NOMO-1 treated with dmso at 0.1 percent for 144 hours (cell line): ENCODE measurements at regions not wholly inside any gene's neighbourhood (a gene's known extent, or its start where the extent isn't known, plus 50 kb on each side); places are given as distances from the start of the nearest gene placed in this dataset.

ENCODE experiments used
- DNase-seq: peaks from one replicate; lab custom pipeline; 2025; ENCODE audit not compliant: unreplicated experiment; lab: John Stamatoyannopoulos, UW

DNA sequence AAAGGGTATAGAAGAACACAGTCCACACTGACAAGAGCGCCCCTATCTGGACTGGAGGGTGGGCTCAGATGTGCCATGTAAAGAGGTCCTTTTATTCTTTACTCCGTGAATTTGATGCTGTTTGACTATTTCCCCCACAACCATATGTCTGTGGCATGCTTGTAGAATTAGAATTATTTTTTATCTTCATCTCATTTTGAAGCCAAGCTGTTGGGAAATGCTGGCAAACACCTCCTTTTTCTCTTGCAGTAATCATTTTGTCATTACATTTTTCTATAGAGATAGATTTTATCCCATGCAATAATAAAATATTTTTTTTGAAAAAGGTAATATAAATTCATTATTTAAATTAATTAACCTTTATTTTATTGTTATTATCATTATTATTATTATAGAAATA lies 926.6 kb upstream of the AUTS2 start:
- no peak for DNase-seq

DNA sequence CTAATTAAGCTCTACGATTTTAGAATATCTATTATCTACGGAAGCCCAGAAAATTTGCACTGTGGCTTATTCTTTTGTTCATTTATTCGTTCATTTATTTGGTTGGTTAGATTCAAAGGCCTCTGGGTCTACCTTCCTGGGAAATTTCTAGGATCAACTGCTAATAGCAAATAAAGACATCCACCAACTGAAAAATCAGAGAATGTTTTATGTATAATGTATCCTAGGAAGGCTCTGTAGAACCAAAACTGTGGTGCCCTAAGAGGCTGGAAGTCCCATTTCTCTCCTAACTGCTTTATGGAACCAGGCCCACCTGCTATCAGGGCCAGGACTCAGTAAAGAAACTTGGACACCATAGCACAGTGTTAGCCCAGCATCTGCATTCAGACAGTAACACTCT lies 923.4 kb upstream of the AUTS2 start:
- no peak for DNase-seq

DNA sequence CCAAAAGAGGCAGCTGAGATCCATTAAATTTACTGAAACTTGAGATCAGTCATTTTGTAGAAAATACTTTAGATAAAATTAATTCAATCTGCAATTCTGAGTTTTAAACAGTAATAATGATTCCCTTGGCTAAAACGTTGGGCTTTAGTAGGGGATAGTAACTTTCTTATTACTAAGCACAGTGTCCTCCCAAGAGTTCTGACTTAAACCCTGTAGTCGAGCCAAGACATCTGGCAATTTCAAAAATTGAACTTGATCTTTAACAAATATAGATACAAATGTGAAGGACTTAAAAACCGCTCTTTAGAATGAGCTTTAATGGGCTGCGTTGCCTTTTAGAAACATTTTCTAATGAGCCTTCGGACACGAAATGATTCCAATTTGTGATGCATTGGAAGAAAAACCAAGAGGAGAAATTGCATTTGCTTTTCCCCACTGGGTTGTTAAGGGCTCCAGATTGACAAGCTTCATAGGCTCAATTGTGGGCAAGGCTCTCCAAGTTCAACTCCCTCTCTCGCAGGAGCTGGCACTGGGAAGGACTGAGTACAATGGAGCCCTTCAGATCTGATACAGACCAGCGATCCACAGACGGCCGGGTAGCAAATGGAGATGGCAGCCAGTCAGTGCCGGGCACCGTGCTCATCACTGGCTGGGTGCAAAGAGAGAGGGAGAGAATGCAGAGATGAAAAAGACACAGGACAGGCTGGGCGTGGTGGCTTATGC lies 921.3 kb upstream of the AUTS2 start:
- no peak for DNase-seq

DNA sequence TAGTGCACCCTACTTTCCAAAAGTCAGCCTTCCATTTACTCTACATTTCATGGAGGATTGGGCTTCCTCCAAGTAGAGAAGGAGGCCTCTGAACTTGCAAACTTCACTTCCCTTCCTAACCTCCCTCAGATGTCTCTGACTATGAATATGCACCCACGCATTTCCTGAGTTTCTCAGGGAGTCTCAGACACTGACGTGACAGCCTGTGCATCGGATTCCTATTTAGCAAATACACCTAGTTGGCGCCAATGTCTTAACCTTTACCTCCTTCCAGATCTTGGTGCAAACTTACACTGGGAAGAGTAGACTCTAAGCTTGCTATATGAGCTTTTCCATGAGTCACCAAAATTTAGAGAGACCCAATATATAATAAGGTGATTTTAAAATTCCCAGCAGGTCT lies 920.1 kb upstream of the AUTS2 start:
- no peak for DNase-seq

DNA sequence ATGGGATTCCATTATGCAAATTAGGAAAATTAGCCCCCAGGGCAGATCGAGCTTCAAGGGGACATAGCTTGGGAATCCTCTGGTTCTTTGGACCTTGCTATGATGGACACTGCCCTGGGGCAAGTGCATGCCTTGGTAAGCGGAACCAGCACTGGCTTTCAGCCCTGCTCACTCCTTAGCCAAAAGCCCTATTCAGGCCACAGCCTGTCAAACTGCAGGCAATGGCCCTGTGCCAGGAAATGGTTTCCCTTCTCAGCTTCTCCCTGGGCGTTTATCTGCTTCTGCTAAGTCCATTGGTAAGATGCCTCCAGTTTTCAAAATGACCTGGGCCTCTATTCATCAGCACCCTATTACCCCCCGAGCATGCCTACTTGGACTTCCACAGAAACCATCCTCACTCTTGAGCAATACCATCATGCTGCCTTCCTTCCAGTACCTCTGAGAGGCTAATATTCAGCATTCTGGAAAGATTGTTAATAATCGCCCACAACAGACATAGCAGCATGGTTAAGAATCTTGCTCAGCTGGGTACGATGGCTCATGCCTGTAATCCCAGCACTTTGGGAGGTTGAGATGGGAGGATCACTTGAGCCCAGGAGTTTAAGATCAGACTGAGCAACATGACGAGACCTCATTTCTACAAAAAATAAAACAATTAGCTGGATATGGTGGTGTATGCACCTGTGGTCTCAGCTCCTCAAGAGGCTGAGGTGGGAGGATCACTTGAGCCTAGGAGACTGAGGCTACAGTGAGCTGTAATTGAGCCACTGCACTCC lies 918.6 kb upstream of the AUTS2 start:
- DNase-seq: no peak

DNA sequence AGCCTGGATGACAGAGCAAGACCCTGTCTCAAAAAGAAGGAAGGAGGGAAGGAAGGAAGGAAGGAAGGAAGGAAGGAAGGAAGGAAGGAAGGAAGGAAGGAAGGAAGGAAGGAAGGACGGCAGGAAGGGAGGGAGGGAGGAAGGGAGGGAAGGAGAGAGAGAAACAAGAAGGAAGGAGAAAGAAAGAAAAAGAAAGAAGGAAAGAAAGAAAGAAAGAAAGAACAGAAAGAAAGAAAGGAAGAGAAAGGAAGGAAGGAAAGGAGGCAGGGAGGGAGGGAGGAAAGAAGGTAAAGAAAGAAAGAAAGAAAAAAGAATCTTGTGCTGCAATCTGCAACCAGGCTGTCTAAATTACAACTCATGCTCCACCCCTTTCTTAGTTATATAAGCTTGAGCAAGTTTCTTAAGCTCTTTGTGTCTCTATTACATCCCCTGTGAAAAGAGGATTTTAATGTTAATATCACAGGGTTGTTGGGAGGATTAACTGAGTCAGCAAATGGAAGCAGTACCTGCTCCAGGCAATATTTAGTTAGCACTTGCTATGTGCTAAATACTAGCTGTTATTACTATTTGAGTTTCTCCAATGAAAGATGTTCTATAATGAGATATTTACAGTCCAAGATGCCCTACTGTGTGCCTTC lies 917.9 kb upstream of the AUTS2 start:
- DNase-seq: no peak

DNA sequence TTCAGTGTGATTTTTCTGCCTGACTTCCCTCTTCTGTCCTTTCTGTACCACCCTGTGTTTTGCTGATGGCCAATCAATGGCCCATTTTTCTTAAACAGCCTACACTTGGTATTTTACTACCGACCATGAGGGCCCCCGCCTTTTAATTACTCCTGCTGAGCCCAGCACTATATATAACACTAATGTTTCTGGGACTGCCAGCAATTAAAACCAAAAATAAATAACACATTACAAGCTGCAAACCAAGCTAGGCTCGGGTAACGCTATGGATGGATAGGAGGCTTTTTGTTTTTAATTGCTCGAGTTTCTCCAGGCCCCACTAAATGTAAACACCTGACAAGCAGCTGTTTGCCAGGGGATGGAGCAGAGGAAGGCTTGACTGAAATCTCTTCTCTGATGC lies 915.4 kb upstream of the AUTS2 start:
- no peak for DNase-seq

DNA sequence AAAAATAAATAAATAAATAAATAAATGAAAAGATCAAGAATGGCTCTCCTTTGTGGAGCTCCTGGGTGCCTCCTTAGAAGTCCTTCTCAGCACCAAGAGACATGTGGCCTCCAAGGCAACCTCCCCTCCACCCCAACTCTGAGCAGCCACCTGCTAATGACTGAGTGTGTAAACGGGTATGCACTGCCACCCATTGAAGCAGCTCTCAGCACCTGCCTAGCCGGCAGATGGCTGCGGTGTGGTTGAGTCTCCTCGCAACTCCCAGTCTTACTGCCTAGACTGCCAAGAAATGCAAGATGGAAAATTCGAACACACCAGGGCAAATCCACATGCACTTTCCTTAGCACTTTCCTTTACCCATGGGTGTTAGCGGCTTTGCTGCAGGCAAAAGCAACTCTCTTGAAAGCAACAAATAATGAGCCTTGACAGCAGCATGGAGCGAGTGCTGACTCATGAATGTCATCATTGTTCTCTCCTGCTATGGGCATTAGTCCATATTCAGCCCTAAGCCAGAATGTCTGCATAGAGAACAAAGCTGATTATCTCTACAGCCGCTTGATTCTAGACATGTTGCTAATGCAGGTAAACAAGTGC lies 913.9 kb upstream of the AUTS2 start:
- DNase-seq: no peak

DNA sequence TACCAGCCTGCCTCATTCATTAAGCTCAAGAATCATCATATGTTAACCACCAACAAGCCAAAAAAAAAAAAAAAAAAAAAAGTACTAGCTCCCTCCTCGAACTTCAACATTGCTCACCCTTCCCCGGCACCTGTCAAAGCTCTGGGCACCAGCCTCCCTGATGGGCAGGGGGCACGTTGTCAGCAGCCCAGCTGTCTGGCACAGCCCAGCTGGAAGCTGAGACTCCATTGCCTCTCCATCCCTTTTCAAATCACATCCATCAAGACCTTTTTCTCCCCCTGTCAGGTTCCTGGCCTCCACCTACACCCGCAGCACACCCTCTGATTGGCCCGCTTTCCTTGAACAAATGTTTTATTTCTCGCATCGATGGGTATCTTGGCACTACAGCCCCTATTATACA lies 913.3 kb upstream of the AUTS2 start:
- no peak for DNase-seq

DNA sequence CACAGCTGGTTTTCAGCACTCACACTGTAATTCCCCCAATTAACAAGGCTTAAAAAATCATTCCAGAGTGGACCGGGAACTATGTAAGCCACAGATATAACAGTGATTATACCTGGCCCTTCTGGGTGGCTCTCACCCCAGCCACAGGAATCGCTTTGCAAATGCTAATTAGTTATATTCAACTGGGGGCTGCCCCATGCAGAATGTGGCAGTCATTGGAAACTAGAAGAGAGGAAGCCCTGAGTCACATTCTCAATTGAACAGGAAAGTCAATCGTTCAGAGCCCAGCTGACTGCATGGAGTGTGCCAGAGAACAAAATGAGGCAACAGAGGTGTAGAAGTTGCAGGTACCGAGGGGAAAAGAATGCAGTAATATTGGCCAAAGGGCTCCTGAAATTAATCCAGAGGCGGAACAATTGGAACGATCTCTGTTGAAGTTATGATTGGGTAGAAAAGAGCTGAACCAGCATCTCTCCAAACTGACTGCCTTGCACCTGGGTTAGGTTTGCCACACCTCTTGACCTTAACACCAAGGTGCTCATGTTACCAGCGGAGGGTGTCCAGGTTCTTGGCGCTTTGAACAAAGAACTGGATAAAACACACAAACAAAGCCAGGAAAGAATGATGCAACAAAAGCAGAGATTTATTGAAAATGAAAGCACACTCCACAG lies 909.7 kb upstream of the AUTS2 start:
- no peak for DNase-seq

DNA sequence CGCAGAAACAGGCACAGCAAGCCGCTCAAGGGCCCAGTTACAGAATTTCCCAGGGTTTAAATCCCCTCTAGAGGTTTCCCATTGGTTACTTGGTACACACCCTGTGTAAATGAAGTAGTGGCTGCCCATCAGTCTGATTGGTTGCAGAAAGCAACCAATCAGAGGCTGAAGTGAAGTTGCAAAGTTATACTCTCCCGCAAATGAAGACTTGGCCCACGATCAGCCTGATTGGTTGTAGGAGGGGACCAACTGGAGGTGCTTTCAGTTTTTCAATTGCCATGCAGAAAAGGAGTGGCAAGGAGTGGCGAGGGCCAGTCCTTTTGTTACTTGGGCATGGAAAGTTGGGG lies 909.2 kb upstream of the AUTS2 start:
- no peak for DNase-seq

DNA sequence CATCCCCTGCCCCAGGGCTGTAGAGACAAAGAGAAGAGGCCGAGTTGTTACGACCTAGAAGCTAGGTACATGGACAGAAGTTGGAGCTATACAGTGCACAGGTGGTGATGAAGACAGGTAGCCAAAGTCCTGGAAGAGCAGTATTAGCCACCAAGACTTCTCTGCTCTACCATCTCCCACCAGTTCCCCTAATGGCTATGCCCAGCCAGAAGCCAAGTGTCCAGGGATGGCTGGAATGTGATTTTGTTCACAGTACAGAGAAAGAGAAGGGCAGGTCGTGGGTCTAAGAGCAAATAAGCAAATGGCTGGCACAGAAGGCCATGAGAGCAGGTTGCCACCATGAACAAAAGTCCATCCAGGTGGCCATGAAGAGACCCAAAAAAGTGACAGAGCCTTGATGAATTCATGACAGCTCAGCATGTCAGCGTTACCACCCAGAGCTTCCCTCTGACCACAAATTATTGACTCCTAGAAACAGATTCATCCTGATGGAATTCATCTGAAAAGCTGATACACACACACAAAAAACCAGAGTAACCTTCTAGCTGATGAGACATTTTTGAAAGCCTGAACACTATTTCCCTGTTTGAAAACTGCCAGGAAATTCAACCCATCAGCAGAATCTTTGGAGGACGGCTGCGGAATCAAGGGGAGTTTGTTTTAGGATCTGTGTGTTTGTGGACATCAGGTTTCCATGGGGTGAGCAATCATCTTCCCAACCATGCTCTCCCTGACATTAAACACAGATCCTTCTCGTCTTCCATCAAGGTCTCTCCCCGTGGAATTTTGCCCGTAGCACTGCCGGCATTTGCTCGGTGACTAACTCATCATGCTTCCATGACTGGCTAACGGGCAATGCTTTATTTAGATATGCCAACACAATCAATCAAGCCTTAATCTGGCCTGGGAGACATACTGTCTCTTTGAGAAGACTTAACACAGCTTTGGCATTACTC lies 906.7 kb upstream of the AUTS2 start:
- DNase-seq: no peak

DNA sequence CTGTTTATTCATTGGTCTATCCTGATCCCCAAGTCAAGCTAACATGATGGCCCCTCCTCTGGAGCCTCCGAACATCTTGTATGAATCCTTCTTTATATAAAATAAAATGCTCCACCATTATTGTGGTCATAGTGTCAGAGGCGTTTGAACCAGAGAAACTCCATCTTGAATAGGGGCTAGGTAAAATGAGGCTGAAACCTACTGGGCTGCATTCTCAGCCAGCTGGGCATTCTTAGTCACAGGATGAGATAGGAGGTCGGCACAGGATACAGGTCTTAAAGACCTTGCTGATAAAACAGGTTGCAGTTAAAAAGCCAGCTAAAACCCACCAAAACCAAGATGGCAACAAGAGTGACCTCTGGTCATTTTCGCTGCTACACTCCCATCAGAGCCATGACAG lies 905.8 kb upstream of the AUTS2 start:
- DNase-seq: no peak

DNA sequence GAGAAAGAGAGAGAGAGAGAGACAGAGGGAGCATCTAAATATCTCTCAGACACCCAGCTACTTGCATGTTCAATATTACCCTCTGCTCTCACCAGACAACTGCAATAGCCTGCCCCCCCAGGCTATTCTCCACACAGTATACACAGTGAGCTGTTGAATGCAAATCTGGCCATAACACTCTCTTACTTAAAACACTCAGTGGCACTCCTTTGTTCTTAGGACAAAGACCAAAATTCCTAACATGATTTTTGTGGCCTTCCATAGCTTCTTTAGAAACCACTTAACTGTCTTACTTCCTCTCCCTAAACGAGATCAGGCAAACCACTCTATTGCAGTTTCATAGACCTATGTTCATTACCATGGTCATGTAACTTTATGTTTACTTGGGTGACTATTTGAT lies 903.6 kb upstream of the AUTS2 start:
- no peak for DNase-seq

DNA sequence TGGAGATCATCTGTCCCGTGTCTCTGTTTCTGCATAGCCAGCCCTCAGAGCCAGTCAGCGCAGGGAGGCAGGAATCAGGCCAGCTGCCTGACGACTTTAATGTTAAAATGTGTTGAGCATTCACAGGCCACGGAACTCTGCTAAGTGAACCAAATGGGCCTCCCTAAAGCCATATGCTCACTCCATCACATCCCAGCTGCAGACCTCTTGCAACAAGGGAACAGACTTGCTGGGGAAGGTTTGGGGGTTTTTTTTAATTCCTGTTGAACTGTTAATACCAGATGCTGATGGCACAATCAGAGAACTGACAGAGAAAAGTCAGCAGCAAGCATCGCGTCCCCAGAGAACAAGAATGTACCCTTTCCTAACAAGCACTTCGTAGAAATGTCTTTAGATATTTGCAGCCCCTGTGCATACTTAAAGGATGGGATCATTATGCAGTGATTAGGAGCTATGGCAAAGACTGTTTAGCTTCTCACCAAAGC lies 900.4 kb upstream of the AUTS2 start:
- no peak for DNase-seq

DNA sequence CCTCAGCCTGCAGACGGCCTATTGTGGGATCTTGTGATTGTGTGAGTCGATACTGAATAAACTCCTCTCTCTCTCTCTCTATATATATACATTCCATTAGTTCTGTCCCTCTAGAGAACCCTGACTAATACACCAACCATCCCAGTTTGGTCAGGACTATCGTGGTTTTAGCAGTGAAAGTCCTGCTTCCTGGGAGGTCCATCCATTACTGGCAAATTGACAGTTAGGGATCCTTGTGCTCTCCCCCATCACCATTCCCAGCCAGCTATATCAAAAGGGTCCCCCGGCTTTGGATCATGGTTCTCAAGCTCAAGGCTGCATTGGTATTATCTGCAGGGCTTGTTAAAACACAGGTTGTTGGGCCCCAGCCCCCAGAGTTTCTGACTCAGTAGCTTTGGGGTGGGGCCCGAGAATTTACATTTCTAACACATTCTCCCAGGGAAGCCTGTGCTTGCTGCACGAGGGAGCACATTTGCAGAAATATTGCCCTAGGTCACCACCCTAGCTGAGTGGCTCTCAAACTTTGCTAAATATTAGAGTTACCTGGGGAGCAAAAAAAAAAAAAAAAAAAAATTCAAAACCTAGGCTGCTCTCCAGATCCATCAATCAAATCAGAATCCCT lies 899.1 kb upstream of the AUTS2 start:
- DNase-seq: no peak

DNA sequence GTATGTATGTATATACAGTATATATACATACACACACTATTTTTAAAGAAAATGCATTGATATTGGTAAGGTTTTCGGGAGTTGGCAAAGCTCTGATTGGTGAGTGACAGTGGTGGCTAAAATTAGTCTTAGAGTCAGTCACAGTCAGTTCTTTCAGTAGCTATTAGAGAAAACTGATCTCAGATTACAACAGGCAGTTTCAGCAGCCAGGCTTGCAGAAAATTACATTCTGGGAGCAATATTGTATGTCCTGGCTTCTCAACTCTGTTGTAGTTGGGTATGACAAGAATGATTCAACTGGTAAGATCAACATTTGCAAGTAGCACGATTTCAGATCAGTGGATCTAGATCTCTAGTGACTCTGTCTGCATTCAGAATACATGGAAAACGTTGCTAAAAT lies 897.9 kb upstream of the AUTS2 start:
- no peak for DNase-seq

DNA sequence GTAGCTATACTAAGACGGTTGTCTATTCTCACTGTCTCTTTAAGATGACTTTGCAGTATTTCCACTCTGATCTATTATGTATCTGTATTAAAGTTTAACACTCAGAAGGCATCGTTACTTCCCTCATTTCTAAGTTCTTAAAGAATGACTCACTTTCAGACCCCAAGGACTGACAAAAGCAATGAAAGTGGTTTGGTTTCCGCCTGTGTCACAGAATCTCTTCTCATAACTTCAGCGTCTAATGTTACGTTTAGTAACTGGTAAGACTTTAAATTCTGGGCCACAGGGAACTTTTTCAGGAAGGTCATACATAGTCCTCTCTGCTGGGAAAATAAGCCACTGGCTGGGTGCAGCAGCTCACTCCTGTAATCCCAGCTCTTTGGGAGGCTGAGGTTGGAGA lies 892.0 kb upstream of the AUTS2 start:
- peak; percentile 5 for DNase-seq

DNA sequence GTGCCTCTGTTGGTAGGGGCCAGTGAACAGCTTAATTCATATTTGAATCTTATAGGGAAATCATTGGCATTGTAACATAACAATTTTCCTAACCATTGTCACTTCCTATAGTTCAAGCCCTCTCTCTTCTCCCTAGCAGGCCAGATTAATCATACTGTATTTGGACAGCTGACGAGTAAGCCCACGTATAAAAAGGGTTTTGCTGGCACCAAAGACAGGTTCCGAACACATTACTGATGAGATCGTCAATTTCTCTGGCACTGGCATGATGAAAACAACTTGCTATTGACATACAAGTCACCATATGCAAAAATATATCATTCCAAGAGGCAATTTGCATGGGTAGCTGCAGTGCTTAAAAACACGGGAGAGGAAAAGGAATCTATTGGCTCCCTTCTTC lies 891.1 kb upstream of the AUTS2 start:
- no peak for DNase-seq

DNA sequence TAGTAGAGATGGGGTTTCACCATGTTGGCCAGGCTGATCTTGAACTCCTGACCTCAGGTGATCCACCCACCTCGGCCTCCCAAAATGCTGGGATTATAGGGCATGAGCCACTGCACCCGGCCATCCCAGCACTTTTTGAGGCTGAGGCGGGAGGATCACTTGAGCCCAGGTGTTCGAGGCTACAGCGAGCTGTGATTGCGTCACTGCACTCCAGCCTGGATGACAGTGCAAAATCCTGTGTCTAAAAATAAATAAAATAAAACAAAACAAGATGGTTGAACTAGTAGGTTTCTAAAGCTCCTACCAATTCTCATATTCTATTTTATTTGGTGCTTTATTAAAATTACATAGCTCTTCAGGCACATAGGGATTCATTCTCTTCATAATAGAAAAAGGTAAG lies 890.3 kb upstream of the AUTS2 start:
- DNase-seq: no peak
